Hematopoietic multipotent progenitor cell treated with erythropoietin and hydrocortisone succinate and interleukin-3 and kit ligand, for 8 days (in vitro differentiated cells): ENCODE measurements at regions not wholly inside any gene's neighbourhood (a gene's known extent, or its start where the extent isn't known, plus 50 kb on each side); places are given as distances from the start of the nearest gene placed in this dataset.

Experiments used
- DNase-seq: peaks from one replicate; pipeline ENCODE4 v3.0.0-alpha.2; 2015

- DNase-seq = no peak
Measured at GRCh38 chr4:32135642-32136041, 1415.5 kb downstream of the PCDH7 start.

GRCh38 chr4:32136081-32136787 is 1416.1 kb downstream of the PCDH7 start:
- DNase-seq = no peak

- peak; percentile 3 for DNase-seq
Measured at GRCh38 chr4:32140636-32141035, 1420.5 kb downstream of the PCDH7 start.

- DNase-seq = no peak
Measured at GRCh38 chr4:32142075-32142474, 1421.9 kb downstream of the PCDH7 start.

- no peak for DNase-seq
Measured at GRCh38 chr4:32145987-32146386, 1425.8 kb downstream of the PCDH7 start.

- no peak for DNase-seq
Measured at GRCh38 chr4:32147446-32148085, 1427.4 kb downstream of the PCDH7 start.

GRCh38 chr4:32148111-32148666 is 1428.0 kb downstream of the PCDH7 start:
- DNase-seq = no peak

- no peak for DNase-seq
Measured at GRCh38 chr4:32158961-32159360, 1438.8 kb downstream of the PCDH7 start.

- no peak for DNase-seq
Measured at GRCh38 chr4:32161392-32161791, 1441.2 kb downstream of the PCDH7 start.

- DNase-seq = no peak
Measured at GRCh38 chr4:32163125-32163524, 1443.0 kb downstream of the PCDH7 start.

GRCh38 chr4:32169841-32170240 is 1449.7 kb downstream of the PCDH7 start:
- no peak for DNase-seq

GRCh38 chr4:32172086-32172485 is 1451.9 kb downstream of the PCDH7 start:
- DNase-seq = no peak

GRCh38 chr4:32172761-32173160 is 1452.6 kb downstream of the PCDH7 start:
- DNase-seq = no peak

GRCh38 chr4:32180086-32180485 is 1459.9 kb downstream of the PCDH7 start:
- DNase-seq = no peak

- DNase-seq = no peak
Measured at GRCh38 chr4:32184186-32184585, 1464.0 kb downstream of the PCDH7 start.

- DNase-seq = no peak
Measured at GRCh38 chr4:32189130-32189529, 1469.0 kb downstream of the PCDH7 start.

- DNase-seq = no peak
Measured at GRCh38 chr4:32189788-32190187, 1469.6 kb downstream of the PCDH7 start.

- no peak for DNase-seq
Measured at GRCh38 chr4:32191961-32192360, 1471.8 kb downstream of the PCDH7 start.

GRCh38 chr4:32192363-32192762 is 1472.2 kb downstream of the PCDH7 start:
- DNase-seq = no peak

GRCh38 chr4:32192991-32193390 is 1472.8 kb downstream of the PCDH7 start:
- no peak for DNase-seq

GRCh38 chr4:32196950-32197688 is 1477.0 kb downstream of the PCDH7 start:
- DNase-seq = no peak

GRCh38 chr4:32199639-32200038 is 1479.5 kb downstream of the PCDH7 start:
- no peak for DNase-seq

- DNase-seq = no peak
Measured at GRCh38 chr4:32203340-32203739, 1483.2 kb downstream of the PCDH7 start.

GRCh38 chr4:32206756-32207155 is 1486.6 kb downstream of the PCDH7 start:
- no peak for DNase-seq
